Breast epithelium (tissue), 4 donors: ENCODE measurements at regions not wholly inside any gene's neighbourhood (a gene's known extent, or its start where the extent isn't known, plus 50 kb on each side); places are given as distances from the start of the nearest gene placed in this dataset.
A peak's percentile ranks its signal among the peaks of the same experiment; 100 is the strongest.

Experiments used
- DNase-seq, 2 donors: peaks; one replicate each; pipeline ENCODE4 v3.0.0-alpha.2; 2019; ENCODE audit warnings: low spot score in 2 of 2
- H3K27ac ChIP-seq, 2 donors: fragments of 200-600 bp; sonication (generic) in 1 of 2; one replicate each; pipeline ENCODE4 v1.5.1; 2016 to 2019; ENCODE audit warnings: mild to moderate bottlenecking in 1 of 2
- H3K27me3 ChIP-seq, 2 donors: fragments of 200-600 bp; sonication (generic) in 1 of 2; one replicate each; pipeline versions ENCODE4 v1.5.1 to v1.6.0; 2017 to 2019; ENCODE audit warnings: control low read depth in 1 of 2, mild to moderate bottlenecking in 1 of 2
- H3K36me3 ChIP-seq: fragments of 200-600 bp; one replicate; pipeline ENCODE4 v1.5.1; 2019
- H3K4me1 ChIP-seq, 2 donors: fragments of 200-600 bp; sonication (generic); one replicate each; pipeline ENCODE4 v1.5.1; 2016 to 2019; ENCODE audit warnings: control low read depth in 1 of 2
- H3K4me3 ChIP-seq, 3 donors: fragments of 200-600 bp; sonication (generic); 1 replicate in 2 of 3; 2 replicates in 1 of 3; pipeline ENCODE4 v1.5.1; 2016 to 2019; ENCODE audit warnings: mild to moderate bottlenecking in 3 of 3, moderate library complexity in 2 of 3
- H3K9me3 ChIP-seq, 2 donors: fragments of 200-600 bp; sonication (generic) in 1 of 2; one replicate each; pipeline ENCODE4 v1.5.1; 2016 to 2019; ENCODE audit warnings: control low read depth in 1 of 2
- CTCF ChIP-seq, 3 donors: fragments of 450-650 bp; IDR thresholded peaks; one replicate each; pipeline ENCODE4 v1.5.1; 2016 to 2017; ENCODE audit warnings: antibody characterized with exemption in 3 of 3, mild to moderate bottlenecking in 3 of 3, moderate library complexity in 3 of 3
- POLR2A ChIP-seq: fragments of 450-650 bp; IDR thresholded peaks from one replicate; pipeline ENCODE4 v1.6.1; 2016; ENCODE audit warnings: antibody characterized with exemption, mild to moderate bottlenecking, moderate library complexity
- POLR2AphosphoS5 ChIP-seq, 3 donors: sonication (generic); formaldehyde crosslinking; IDR thresholded peaks; one replicate each; pipeline ENCODE4 v1.6.1; 2017; ENCODE audit warnings: antibody characterized with exemption in 3 of 3
- intact Hi-C: fragments of 100-400 bp; cut with DNase I; formaldehyde crosslinking; loops from one replicate; pipeline ENCODE4 v1.15.1; 2023; ENCODE audit warnings: low total_unique reads

GRCh38 chr1:217088521-217089284 is 365.5 kb upstream of the ESRRG start:
- no peak for TF ChIP-seq POLR2AphosphoS5 (IDR thresholded peaks at IDR 0.05)
- no peak for TF ChIP-seq POLR2A
- TF ChIP-seq CTCF (IDR thresholded peaks at IDR 0.05), result no peak
- Histone ChIP-seq H3K36me3 (no peaks in the 10 kb centered on the region), H3K27ac (peak overlapping the region; percentile 27 to 89), H3K4me3 (peak overlapping the region in 2 of 3 donors; percentile 64 to 73), H3K9me3 (no peaks in the 10 kb centered on the region), H3K4me1 (no peaks in the 10 kb centered on the region), H3K27me3 (no peaks in the 10 kb centered on the region)
- intact Hi-C loops, result no loop called here
- DNase-seq, result no peak

- Histone ChIP-seq H3K27me3 (no peaks in the 10 kb centered on the region), H3K9me3 (no peaks in the 10 kb centered on the region), H3K4me1 (no peaks in the 10 kb centered on the region), H3K36me3 (no peaks in the 10 kb centered on the region), H3K27ac (no peak overlapping the region), H3K4me3 (no peak overlapping the region)
- intact Hi-C loops, result no loop called here
- no peak for TF ChIP-seq CTCF (IDR thresholded peaks at IDR 0.05)
- no peak for TF ChIP-seq POLR2A
- no peak for TF ChIP-seq POLR2AphosphoS5 (IDR thresholded peaks at IDR 0.05)
- no peak for DNase-seq
Observed at GRCh38 chr1:217088011-217088410, 364.8 kb upstream of the ESRRG start.

GRCh38 chr1:217079584-217079983 is 356.4 kb upstream of the ESRRG start:
- no peak for DNase-seq
- Histone ChIP-seq H3K27ac (peak overlapping the region in 1 of 2 donors; percentile 69), H3K4me1 (no peaks in the 10 kb centered on the region), H3K9me3 (no peaks in the 10 kb centered on the region), H3K36me3 (no peaks in the 10 kb centered on the region), H3K4me3 (no peak overlapping the region), H3K27me3 (no peaks in the 10 kb centered on the region)
- TF ChIP-seq POLR2A (no peak), POLR2AphosphoS5 (IDR thresholded peaks at IDR 0.05) (no peak)
- intact Hi-C loops, result no loop called here

GRCh38 chr1:217078959-217079358 is 355.7 kb upstream of the ESRRG start:
- no peaks in the 10 kb centered on the region for H3K27me3 ChIP-seq
- H3K27ac ChIP-seq, result peak overlapping the region; percentile 69 to 74
- H3K4me3 ChIP-seq, result peak overlapping the region in 2 of 3 donors; percentile 33 to 48
- no peak for TF ChIP-seq CTCF (IDR thresholded peaks at IDR 0.05)
- no peak for TF ChIP-seq POLR2A
- no peak for TF ChIP-seq POLR2AphosphoS5 (IDR thresholded peaks at IDR 0.05)
- intact Hi-C loops, result no loop called here
- no peaks in the 10 kb centered on the region for H3K36me3 ChIP-seq
- H3K4me1 ChIP-seq, result no peaks in the 10 kb centered on the region
- no peaks in the 10 kb centered on the region for H3K9me3 ChIP-seq
- DNase-seq, result no peak

- peak in 1 of 2 donors; percentile 49 for DNase-seq
- Histone ChIP-seq H3K27me3 (no peaks in the 10 kb centered on the region), H3K9me3 (no peaks in the 10 kb centered on the region), H3K4me1 (no peaks in the 10 kb centered on the region), H3K27ac (peak overlapping the region; percentile 69 to 74), H3K36me3 (no peaks in the 10 kb centered on the region), H3K4me3 (peak overlapping the region in 2 of 3 donors; percentile 33 to 48)
- intact Hi-C loops, result no loop called here
- peak in 1 of 3 donors; percentile 20 for TF ChIP-seq POLR2AphosphoS5 (IDR thresholded peaks at IDR 0.05)
- no peak for TF ChIP-seq POLR2A
Observed at GRCh38 chr1:217078078-217078690, 355.0 kb upstream of the ESRRG start.

GRCh38 chr1:217077426-217077825 is 354.2 kb upstream of the ESRRG start:
- Histone ChIP-seq H3K36me3 (no peaks in the 10 kb centered on the region), H3K9me3 (no peaks in the 10 kb centered on the region), H3K27me3 (no peaks in the 10 kb centered on the region), H3K4me3 (peak overlapping the region in 2 of 3 donors; percentile 17 to 33), H3K27ac (peak overlapping the region; percentile 60 to 69), H3K4me1 (no peaks in the 10 kb centered on the region)
- intact Hi-C loops, result no loop called here
- TF ChIP-seq POLR2A (no peak), POLR2AphosphoS5 (IDR thresholded peaks at IDR 0.05) (no peak), CTCF (IDR thresholded peaks at IDR 0.05) (no peak)
- no peak for DNase-seq
